OCI-LY7 (cell line): ENCODE measurements at regions not wholly inside any gene's neighbourhood (a gene's known extent, or its start where the extent isn't known, plus 50 kb on each side); places are given as distances from the start of the nearest gene placed in this dataset.

ENCODE experiments used
- BruUV-seq: library from RNA; stranded (reverse); fragments of 400-500 nt; replicated peaks from 2 replicates; lab custom pipeline; 2021; lab: Mats Ljungman, UMichigan
- CTCF ChIA-PET: fragments of 300-600 bp; sonication (Branson Sonifier 250); formaldehyde crosslinking; loops from one replicate; lab custom pipeline; 2022; ENCODE audit warnings: antibody characterized with exemption; ENCODE audit not compliant: unreplicated experiment; lab: Charles Lee
- POLR2A ChIA-PET: fragments of 300-600 bp; sonication (Branson Sonifier 250); formaldehyde crosslinking; loops from one replicate; lab custom pipeline; 2022; ENCODE audit warnings: antibody characterized with exemption; lab: Charles Lee
- DNase-seq: peaks from one replicate; pipeline ENCODE4 v3.0.0-alpha.2; 2015; ENCODE audit warnings: low spot score
- H2AFZ ChIP-seq: fragments of 200-600 bp; sonication (generic), shearing (Covaris generic); 2 replicates; pipeline ENCODE4 v1.6.1; 2014; ENCODE audit warnings: mild to moderate bottlenecking, antibody characterized with exemption, low read length, moderate library complexity
- H3K27ac ChIP-seq: fragments of 200-600 bp; sonication (generic); 2 replicates; pipeline ENCODE4 v1.5.1; 2014; ENCODE audit warnings: mixed run types, low read depth, mild to moderate bottlenecking, moderate library complexity, low read length, inconsistent platforms; ENCODE audit not compliant: poor library complexity, severe bottlenecking
- H3K36me3 ChIP-seq: fragments of 200-600 bp; sonication (generic); 2 replicates; pipeline ENCODE4 v1.6.1; 2014; ENCODE audit warnings: mild to moderate bottlenecking, antibody characterized with exemption, low read length, moderate library complexity, mixed read lengths; ENCODE audit not compliant: insufficient read depth
- H3K4me1 ChIP-seq: fragments of 200-600 bp; sonication (generic); 2 replicates; pipeline ENCODE4 v1.5.1; 2014; ENCODE audit warnings: mild to moderate bottlenecking, low read length; ENCODE audit not compliant: insufficient read depth, poor library complexity, severe bottlenecking
- H3K4me2 ChIP-seq: fragments of 200-600 bp; sonication (generic); 2 replicates; pipeline ENCODE4 v1.6.1; 2014; ENCODE audit warnings: mild to moderate bottlenecking, low read length
- H3K4me3 ChIP-seq: fragments of 200-600 bp; sonication (generic); 2 replicates; pipeline ENCODE4 v1.5.1; 2014; ENCODE audit warnings: mild to moderate bottlenecking, low read depth, low read length; ENCODE audit not compliant: poor library complexity, severe bottlenecking
- H3K79me2 ChIP-seq: fragments of 200-600 bp; sonication (generic); 2 replicates; pipeline ENCODE4 v1.6.1; 2016; ENCODE audit warnings: low read depth, mild to moderate bottlenecking, low read length, moderate library complexity, mixed read lengths; ENCODE audit not compliant: insufficient read depth
- H3K9me2 ChIP-seq: fragments of 200-600 bp; sonication (generic); 2 replicates; pipeline ENCODE4 v1.6.1; 2016; ENCODE audit warnings: mild to moderate bottlenecking, low read length, mixed read lengths; ENCODE audit not compliant: insufficient read depth
- H3K9me3 ChIP-seq: fragments of 200-600 bp; sonication (generic); 2 replicates; pipeline ENCODE4 v1.6.1; 2014; ENCODE audit warnings: mild to moderate bottlenecking, mixed run types, low read length, mixed read lengths
- H4K20me1 ChIP-seq: fragments of 200-600 bp; sonication (generic); 2 replicates; pipeline ENCODE4 v1.6.1; 2014; ENCODE audit warnings: mild to moderate bottlenecking, antibody characterized with exemption, low read length, moderate library complexity, mixed read lengths; ENCODE audit not compliant: insufficient read depth
- EZH2phosphoT487 ChIP-seq: fragments of 200-600 bp; sonication (generic); IDR thresholded peaks from 2 replicates; pipeline ENCODE4 v1.6.1; 2018; ENCODE audit warnings: low read depth, borderline replicate concordance, mild to moderate bottlenecking, mixed run types, antibody characterized with exemption, low read length, moderate library complexity, mixed read lengths
- intact Hi-C: fragments of 100-400 bp; cut with micrococcal nuclease; formaldehyde crosslinking; loops from one replicate; pipeline ENCODE4 v1.10.0; 2022; ENCODE audit not compliant: unreplicated experiment
- TF ChIP-seq, protein P1 (sequence below): fragments of 200-600 bp; sonication (generic); conservative IDR thresholded peaks from 2 replicates; pipeline ENCODE4 v1.5.1; 2014; ENCODE audit warnings: mild to moderate bottlenecking, antibody characterized with exemption, low read length, moderate library complexity, mixed read lengths

- no peak for TF ChIP-seq EZH2phosphoT487
- TF ChIP-seq, protein P1, sequence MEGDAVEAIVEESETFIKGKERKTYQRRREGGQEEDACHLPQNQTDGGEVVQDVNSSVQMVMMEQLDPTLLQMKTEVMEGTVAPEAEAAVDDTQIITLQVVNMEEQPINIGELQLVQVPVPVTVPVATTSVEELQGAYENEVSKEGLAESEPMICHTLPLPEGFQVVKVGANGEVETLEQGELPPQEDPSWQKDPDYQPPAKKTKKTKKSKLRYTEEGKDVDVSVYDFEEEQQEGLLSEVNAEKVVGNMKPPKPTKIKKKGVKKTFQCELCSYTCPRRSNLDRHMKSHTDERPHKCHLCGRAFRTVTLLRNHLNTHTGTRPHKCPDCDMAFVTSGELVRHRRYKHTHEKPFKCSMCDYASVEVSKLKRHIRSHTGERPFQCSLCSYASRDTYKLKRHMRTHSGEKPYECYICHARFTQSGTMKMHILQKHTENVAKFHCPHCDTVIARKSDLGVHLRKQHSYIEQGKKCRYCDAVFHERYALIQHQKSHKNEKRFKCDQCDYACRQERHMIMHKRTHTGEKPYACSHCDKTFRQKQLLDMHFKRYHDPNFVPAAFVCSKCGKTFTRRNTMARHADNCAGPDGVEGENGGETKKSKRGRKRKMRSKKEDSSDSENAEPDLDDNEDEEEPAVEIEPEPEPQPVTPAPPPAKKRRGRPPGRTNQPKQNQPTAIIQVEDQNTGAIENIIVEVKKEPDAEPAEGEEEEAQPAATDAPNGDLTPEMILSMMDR, result no peak
- ChIA-PET CTCF (no interaction called here), POLR2A (no interaction called here)
- Histone ChIP-seq H3K9me3 (no peaks in the 10 kb centered on the region), H3K36me3 (no peaks in the 10 kb centered on the region), H4K20me1 (no peaks in the 10 kb centered on the region), H3K4me1 (no peaks in the 10 kb centered on the region), H3K27ac (no peak overlapping the region), H3K79me2 (no peaks in the 10 kb centered on the region), H3K4me2 (no peak overlapping the region), H2AFZ (no peak overlapping the region), H3K9me2 (no peaks in the 10 kb centered on the region), H3K4me3 (no peak overlapping the region)
- no peak for DNase-seq
- intact Hi-C loops, result no loop called here
- no TSS peak for BruUV-seq
Observed at GRCh38 chr2:147327613-147328012, 517.2 kb upstream of the ACVR2A start.

DNA sequence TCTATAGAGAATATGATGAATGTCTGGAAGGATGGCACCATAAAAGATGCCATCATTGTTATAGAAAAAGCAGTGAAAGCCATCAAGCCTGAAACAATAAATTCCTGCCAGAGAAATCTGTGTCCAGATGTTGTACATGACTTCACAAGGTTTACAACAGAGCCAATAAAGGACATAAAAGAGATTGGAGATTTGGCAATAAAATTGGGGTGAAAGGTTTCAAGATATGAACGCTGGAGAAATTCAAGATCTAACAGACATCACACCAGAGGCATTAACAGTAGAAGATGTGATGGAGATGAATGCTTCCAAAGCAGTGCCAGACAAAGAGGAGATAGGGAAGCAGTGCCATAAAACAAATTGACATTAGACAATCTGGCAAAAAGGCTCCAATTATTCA is 518.8 kb upstream of the ACVR2A start:
- no peaks in the 10 kb centered on the region for H3K79me2 ChIP-seq
- H3K36me3 ChIP-seq, result no peaks in the 10 kb centered on the region
- TF ChIP-seq, protein P1, result no peak
- no peak for TF ChIP-seq EZH2phosphoT487
- no peaks in the 10 kb centered on the region for H3K4me1 ChIP-seq
- no peaks in the 10 kb centered on the region for H3K9me3 ChIP-seq
- H4K20me1 ChIP-seq, result no peaks in the 10 kb centered on the region
- no peak overlapping the region for H3K27ac ChIP-seq
- no peak overlapping the region for H2AFZ ChIP-seq
- intact Hi-C loops, result no loop called here
- no TSS peak for BruUV-seq
- ChIA-PET CTCF (no interaction called here), POLR2A (no interaction called here)
- DNase-seq, result no peak
- H3K4me3 ChIP-seq, result no peak overlapping the region
- H3K9me2 ChIP-seq, result no peaks in the 10 kb centered on the region
- H3K4me2 ChIP-seq, result no peak overlapping the region

GRCh38 chr2:147320146-147320545 is 524.7 kb upstream of the ACVR2A start:
- Histone ChIP-seq H3K9me2 (no peaks in the 10 kb centered on the region), H3K27ac (no peak overlapping the region)
- CTCF ChIA-PET, result no interaction called here

More at GRCh38 chr2:147320146-147320545, 524.7 kb upstream of the ACVR2A start:
- BruUV-seq, result no TSS peak
- TF ChIP-seq, protein P1, result no peak
- TF ChIP-seq EZH2phosphoT487, result no peak
- Histone ChIP-seq H4K20me1 (no peaks in the 10 kb centered on the region), H3K4me3 (no peak overlapping the region), H3K79me2 (no peaks in the 10 kb centered on the region), H3K36me3 (no peaks in the 10 kb centered on the region), H3K9me3 (no peaks in the 10 kb centered on the region), H3K4me2 (no peak overlapping the region), H2AFZ (no peak overlapping the region), H3K4me1 (no peaks in the 10 kb centered on the region)
- no peak for DNase-seq
- POLR2A ChIA-PET, result no interaction called here
- intact Hi-C loops, result no loop called here
